Prostate gland (tissue), 2 donors: ENCODE measurements at regions not wholly inside any gene's neighbourhood (a gene's known extent, or its start where the extent isn't known, plus 50 kb on each side); places are given as distances from the start of the nearest gene placed in this dataset.

Experiments
- POLR2A ChIP-seq: fragments of 450-650 bp; IDR thresholded peaks from one replicate; pipeline ENCODE4 v1.6.1; 2016; ENCODE audit warnings: antibody characterized with exemption, mild to moderate bottlenecking
- POLR2AphosphoS5 ChIP-seq: sonication (generic); formaldehyde crosslinking; IDR thresholded peaks from one replicate; pipeline ENCODE4 v1.6.1; 2017; ENCODE audit warnings: antibody characterized with exemption
- TF ChIP-seq, protein P1 (sequence below), 4 experiments: fragments of 200-600 bp in 2 of 4; fragments of 450-650 bp in 2 of 4; sonication (generic) in 2 of 4; IDR thresholded peaks; 1 replicate in 3 of 4; 2 replicates in 1 of 4; pipeline ENCODE4 v1.5.1; 2016 to 2019; ENCODE audit warnings: antibody characterized with exemption in 4 of 4, mild to moderate bottlenecking in 2 of 4, moderate library complexity in 2 of 4

DNA sequence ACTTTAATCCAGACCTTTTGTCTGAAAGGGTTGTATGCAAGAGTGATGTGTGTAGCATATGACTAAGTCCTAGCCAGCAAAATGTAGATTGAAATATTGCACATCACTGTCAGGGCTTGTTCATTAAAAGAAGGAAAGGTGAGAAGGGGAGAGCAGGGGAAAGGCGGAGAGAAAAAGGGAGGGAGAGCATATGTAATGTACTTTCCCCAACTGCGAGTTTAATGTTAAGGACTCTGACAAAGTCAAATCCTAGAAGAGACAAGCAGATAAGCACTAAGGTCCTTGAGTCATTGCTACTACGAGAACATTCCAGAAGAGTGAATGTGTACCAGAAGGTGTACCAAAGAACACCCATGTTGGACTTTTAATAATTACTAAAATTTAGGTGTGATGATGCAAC, 1336.7 kb downstream of the NSUN3 start:
- TF ChIP-seq, protein P1, sequence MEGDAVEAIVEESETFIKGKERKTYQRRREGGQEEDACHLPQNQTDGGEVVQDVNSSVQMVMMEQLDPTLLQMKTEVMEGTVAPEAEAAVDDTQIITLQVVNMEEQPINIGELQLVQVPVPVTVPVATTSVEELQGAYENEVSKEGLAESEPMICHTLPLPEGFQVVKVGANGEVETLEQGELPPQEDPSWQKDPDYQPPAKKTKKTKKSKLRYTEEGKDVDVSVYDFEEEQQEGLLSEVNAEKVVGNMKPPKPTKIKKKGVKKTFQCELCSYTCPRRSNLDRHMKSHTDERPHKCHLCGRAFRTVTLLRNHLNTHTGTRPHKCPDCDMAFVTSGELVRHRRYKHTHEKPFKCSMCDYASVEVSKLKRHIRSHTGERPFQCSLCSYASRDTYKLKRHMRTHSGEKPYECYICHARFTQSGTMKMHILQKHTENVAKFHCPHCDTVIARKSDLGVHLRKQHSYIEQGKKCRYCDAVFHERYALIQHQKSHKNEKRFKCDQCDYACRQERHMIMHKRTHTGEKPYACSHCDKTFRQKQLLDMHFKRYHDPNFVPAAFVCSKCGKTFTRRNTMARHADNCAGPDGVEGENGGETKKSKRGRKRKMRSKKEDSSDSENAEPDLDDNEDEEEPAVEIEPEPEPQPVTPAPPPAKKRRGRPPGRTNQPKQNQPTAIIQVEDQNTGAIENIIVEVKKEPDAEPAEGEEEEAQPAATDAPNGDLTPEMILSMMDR (IDR thresholded peaks at IDR 0.05), result no peak
- TF ChIP-seq POLR2A (no peak), POLR2AphosphoS5 (no peak)
